ENCODE measurements at regions not wholly inside any gene's neighbourhood (a gene's known extent, or its start where the extent isn't known, plus 50 kb on each side); places are given as distances from the start of the nearest gene placed in this dataset.

DNA sequence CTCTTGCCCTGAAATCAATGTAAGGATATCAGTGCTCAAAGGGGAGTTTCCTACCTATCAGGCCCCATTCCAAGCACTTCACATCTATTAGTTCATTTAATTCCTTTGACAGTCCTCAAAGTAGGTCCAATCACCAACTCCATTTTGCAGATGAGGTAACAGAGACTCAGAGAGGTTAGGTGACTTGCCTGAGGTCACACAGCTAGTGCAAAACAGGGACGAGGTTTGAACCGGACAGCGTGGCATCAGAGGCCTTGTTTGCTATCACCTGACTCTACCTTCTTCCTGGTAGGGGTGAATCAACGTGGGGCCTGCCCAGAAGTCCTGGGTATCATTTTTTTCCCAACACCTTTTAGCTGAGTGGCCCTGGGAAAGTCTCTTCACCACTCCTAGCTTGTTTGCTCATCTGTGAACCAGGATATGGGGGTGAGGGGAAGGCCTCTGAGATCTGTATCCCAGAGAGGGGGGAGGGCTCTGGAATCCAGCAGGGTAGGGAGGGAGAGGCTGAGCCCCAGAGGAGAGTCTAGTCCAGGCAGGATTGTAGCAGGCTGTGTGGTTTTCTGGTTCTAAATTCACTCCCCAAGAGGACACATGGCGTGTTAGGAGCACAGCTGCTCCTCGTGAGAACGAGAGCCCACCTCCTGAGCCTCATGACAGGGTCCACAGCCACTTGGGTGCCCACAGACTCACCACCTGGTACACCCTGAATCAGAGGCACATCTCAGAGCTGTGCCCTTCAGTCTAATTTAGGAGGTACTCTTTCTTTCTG, 174.7 kb downstream of the MN1 start:
- no peak for TF ChIP-seq EZH2 (IDR thresholded peaks at IDR 0.05; ENCODE audit: insufficient read depth, low read length)
- TF ChIP-seq, protein P1, sequence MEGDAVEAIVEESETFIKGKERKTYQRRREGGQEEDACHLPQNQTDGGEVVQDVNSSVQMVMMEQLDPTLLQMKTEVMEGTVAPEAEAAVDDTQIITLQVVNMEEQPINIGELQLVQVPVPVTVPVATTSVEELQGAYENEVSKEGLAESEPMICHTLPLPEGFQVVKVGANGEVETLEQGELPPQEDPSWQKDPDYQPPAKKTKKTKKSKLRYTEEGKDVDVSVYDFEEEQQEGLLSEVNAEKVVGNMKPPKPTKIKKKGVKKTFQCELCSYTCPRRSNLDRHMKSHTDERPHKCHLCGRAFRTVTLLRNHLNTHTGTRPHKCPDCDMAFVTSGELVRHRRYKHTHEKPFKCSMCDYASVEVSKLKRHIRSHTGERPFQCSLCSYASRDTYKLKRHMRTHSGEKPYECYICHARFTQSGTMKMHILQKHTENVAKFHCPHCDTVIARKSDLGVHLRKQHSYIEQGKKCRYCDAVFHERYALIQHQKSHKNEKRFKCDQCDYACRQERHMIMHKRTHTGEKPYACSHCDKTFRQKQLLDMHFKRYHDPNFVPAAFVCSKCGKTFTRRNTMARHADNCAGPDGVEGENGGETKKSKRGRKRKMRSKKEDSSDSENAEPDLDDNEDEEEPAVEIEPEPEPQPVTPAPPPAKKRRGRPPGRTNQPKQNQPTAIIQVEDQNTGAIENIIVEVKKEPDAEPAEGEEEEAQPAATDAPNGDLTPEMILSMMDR (IDR thresholded peaks at IDR 0.05; ENCODE audit: insufficient read depth, low read depth, low read length), result no peak

Data from astrocyte (in vitro differentiated cells and primary cell).